Activated naive CD4-positive, alpha-beta T cell treated with anti-CD3 and anti-CD28 coated beads, Interleukin-2, amount 50 U/mL, for 24 hours (primary cell): ENCODE measurements at regions not wholly inside any gene's neighbourhood (a gene's known extent, or its start where the extent isn't known, plus 50 kb on each side); places are given as distances from the start of the nearest gene placed in this dataset.

Experiments used
- H3K27ac Mint-ChIP-seq: one replicate; pipeline ENCODE4 v1.8.0; 2021; ENCODE audit warnings: mild to moderate bottlenecking, mixed read lengths
- H3K27me3 Mint-ChIP-seq: one replicate; pipeline ENCODE4 v1.8.0; 2021; ENCODE audit warnings: mixed read lengths
- H3K36me3 Mint-ChIP-seq: one replicate; pipeline ENCODE4 v1.8.0; 2021; ENCODE audit warnings: mixed read lengths
- H3K4me1 Mint-ChIP-seq: one replicate; pipeline ENCODE4 v1.8.0; 2021; ENCODE audit warnings: mixed read lengths
- H3K4me3 Mint-ChIP-seq: one replicate; pipeline ENCODE4 v1.8.0; 2021; ENCODE audit warnings: mild to moderate bottlenecking, mixed read lengths
- H3K9me3 Mint-ChIP-seq: one replicate; pipeline ENCODE4 v1.8.0; 2021; ENCODE audit warnings: mixed read lengths

DNA sequence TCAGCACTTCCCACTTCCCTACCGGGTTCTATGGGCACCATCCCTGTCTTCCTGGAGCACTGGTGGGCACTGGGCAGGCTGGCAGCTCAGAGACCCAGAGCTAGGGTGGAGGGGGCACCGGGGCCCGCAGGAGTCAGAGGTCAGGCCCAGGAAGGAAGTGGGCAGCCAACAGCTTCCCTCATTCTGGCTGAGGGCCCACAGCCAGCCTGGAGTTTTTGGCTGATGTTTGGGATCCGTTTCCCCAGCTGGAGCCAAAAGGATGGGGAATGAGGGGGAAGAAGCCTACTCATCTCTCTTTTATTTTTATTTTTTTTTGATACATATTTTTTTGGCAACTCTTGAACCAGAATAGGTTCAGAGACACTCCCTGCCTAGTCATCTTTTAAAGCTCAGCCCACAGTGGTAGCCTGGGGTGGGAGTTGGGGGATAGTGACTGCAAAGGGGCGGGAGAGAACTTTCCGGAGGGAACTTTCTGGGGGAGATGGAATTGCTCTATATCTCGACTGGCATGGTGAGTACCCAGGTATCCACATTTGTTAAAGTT, 54.2 kb upstream of the MLN start:
- Mint-ChIP-seq H3K9me3 (no peaks in the 10 kb centered on the region), H3K27ac (no peak overlapping the region), H3K4me3 (no peak overlapping the region), H3K36me3 (no peaks in the 10 kb centered on the region), H3K27me3 (no peaks in the 10 kb centered on the region), H3K4me1 (peaks cover 72% of the 10 kb centered on the region)

- H3K27me3 Mint-ChIP-seq, result no peaks in the 10 kb centered on the region
- H3K4me3 Mint-ChIP-seq, result peak overlapping the region; percentile 30
- no peaks in the 10 kb centered on the region for H3K9me3 Mint-ChIP-seq
- H3K36me3 Mint-ChIP-seq, result no peaks in the 10 kb centered on the region
- H3K27ac Mint-ChIP-seq, result peak overlapping the region; percentile 17
- H3K4me1 Mint-ChIP-seq, result peaks cover 68% of the 10 kb centered on the region
Observed at GRCh38 chr6:33857093-33857931, 53.5 kb upstream of the MLN start.

DNA sequence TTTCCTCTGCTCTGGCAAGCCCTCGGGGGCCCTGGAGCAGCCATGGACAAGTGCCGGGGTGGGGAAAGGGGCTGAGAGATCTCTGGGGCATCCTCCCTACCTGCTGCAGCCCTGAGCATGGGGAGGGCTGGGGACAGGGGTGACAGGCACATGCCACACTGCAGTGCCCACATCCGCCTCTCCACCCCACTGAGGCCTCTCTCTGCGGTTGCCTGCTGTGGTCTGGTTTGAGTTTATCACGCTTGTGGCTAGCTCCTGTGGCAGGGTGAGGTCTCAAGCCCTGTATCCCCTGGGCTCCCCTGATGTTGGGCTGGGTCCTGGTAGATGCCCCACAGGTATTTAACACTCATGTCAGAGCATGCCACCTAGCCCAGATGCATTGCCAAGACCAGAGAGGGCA, 52.9 kb upstream of the MLN start:
- Mint-ChIP-seq H3K9me3 (no peaks in the 10 kb centered on the region), H3K27ac (no peak overlapping the region), H3K27me3 (no peaks in the 10 kb centered on the region), H3K4me1 (peaks cover 61% of the 10 kb centered on the region), H3K4me3 (no peak overlapping the region), H3K36me3 (no peaks in the 10 kb centered on the region)

DNA sequence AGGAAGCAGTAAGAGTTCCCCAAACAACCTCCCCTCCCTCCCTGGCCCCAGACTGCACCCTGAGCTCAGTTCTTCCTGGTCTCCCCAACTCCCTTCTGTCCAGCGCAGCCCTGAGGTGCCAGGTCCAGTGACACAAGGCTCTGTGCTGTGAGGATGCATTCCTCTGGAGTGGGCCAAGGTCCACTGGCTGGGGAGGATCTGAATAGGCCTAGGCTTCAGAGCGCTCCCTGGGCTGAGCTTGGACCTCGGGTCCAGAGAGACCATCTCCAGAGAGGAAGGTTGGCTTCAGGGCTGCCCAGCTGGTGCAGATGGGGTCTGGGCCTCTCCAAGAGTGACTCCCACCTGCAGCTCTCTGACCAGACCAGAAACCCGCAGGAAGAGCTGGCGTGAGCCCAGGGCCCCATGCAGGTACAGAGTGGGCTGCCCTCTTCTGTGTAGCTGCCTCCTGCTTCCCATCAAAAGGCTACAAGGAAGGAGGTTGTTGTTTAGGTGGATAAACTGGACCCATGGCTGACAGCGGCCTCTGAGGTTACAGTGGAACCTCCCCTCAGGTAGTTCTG, 52.3 kb upstream of the MLN start:
- Mint-ChIP-seq H3K27ac (no peak overlapping the region), H3K36me3 (no peaks in the 10 kb centered on the region), H3K27me3 (no peaks in the 10 kb centered on the region), H3K9me3 (no peaks in the 10 kb centered on the region), H3K4me1 (peaks cover 56% of the 10 kb centered on the region), H3K4me3 (no peak overlapping the region)

- Mint-ChIP-seq H3K36me3 (no peaks in the 10 kb centered on the region), H3K4me1 (peaks cover 44% of the 10 kb centered on the region), H3K27ac (peak overlapping the region; percentile 53), H3K4me3 (no peak overlapping the region), H3K9me3 (no peaks in the 10 kb centered on the region), H3K27me3 (no peaks in the 10 kb centered on the region)
Observed at GRCh38 chr6:33854572-33855030, 50.8 kb upstream of the MLN start.

GRCh38 chr6:33853736-33854135, 49.9 kb upstream of the MLN start:
- peaks cover 43% of the 10 kb centered on the region for H3K4me1 Mint-ChIP-seq
- no peaks in the 10 kb centered on the region for H3K27me3 Mint-ChIP-seq
- H3K36me3 Mint-ChIP-seq, result no peaks in the 10 kb centered on the region
- H3K9me3 Mint-ChIP-seq, result no peaks in the 10 kb centered on the region
- peak overlapping the region; percentile 4 for H3K27ac Mint-ChIP-seq
- H3K4me3 Mint-ChIP-seq, result no peak overlapping the region
